Ascending aorta (tissue), 2 donors: ENCODE measurements at regions not wholly inside any gene's neighbourhood (a gene's known extent, or its start where the extent isn't known, plus 50 kb on each side); places are given as distances from the start of the nearest gene placed in this dataset.

Experiments used
- DNase-seq, 2 donors: peaks; one replicate each; pipeline ENCODE4 v3.0.0-alpha.2; 2019; ENCODE audit warnings: low spot score in 2 of 2
- H3K27ac ChIP-seq, 2 donors: fragments of 200-600 bp; sonication (generic); one replicate each; pipeline ENCODE4 v1.5.1; 2016 to 2017; ENCODE audit warnings: mild to moderate bottlenecking in 1 of 2
- H3K27me3 ChIP-seq: fragments of 200-600 bp; sonication (generic); one replicate; pipeline ENCODE4 v1.5.1; 2017
- H3K36me3 ChIP-seq, 2 donors: fragments of 200-600 bp; sonication (generic); one replicate each; pipeline ENCODE4 v1.5.1; 2016
- H3K4me1 ChIP-seq, 2 donors: fragments of 200-600 bp; sonication (generic); one replicate each; pipeline ENCODE4 v1.5.1; 2016 to 2017; ENCODE audit warnings: mild to moderate bottlenecking in 1 of 2
- H3K4me3 ChIP-seq, 2 donors: fragments of 200-600 bp; sonication (generic); one replicate each; pipeline ENCODE4 v1.5.1; 2016 to 2017; ENCODE audit warnings: mild to moderate bottlenecking in 1 of 2
- H3K9me3 ChIP-seq, 2 donors: fragments of 200-600 bp; sonication (generic); one replicate each; pipeline ENCODE4 v1.5.1; 2016
- intact Hi-C: fragments of 100-400 bp; cut with DNase I; formaldehyde crosslinking; loops from one replicate; pipeline ENCODE4 v1.15.1; 2023
- TF ChIP-seq, protein P1 (sequence below), 3 experiments: fragments of 200-600 bp in 2 of 3; fragments of 450-650 bp in 1 of 3; sonication (generic) in 2 of 3; IDR thresholded peaks; one replicate each; pipeline ENCODE4 v1.5.1; 2016 to 2019; ENCODE audit warnings: antibody characterized with exemption in 3 of 3, mild to moderate bottlenecking in 1 of 3, moderate library complexity in 1 of 3

- intact Hi-C loops: no loop called here
- DNase-seq: no peak
- H3K27ac ChIP-seq: no peak overlapping the region
- H3K36me3 ChIP-seq: no peaks in the 10 kb centered on the region
- TF ChIP-seq, protein P1, sequence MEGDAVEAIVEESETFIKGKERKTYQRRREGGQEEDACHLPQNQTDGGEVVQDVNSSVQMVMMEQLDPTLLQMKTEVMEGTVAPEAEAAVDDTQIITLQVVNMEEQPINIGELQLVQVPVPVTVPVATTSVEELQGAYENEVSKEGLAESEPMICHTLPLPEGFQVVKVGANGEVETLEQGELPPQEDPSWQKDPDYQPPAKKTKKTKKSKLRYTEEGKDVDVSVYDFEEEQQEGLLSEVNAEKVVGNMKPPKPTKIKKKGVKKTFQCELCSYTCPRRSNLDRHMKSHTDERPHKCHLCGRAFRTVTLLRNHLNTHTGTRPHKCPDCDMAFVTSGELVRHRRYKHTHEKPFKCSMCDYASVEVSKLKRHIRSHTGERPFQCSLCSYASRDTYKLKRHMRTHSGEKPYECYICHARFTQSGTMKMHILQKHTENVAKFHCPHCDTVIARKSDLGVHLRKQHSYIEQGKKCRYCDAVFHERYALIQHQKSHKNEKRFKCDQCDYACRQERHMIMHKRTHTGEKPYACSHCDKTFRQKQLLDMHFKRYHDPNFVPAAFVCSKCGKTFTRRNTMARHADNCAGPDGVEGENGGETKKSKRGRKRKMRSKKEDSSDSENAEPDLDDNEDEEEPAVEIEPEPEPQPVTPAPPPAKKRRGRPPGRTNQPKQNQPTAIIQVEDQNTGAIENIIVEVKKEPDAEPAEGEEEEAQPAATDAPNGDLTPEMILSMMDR (IDR thresholded peaks at IDR 0.05): no peak
- no peaks in the 10 kb centered on the region for H3K27me3 ChIP-seq
- no peaks in the 10 kb centered on the region for H3K4me1 ChIP-seq
- H3K9me3 ChIP-seq: no peaks in the 10 kb centered on the region
- no peak overlapping the region for H3K4me3 ChIP-seq
Measured at GRCh38 chr3:31004025-31004678, 109.7 kb upstream of the GADL1 start.

DNA sequence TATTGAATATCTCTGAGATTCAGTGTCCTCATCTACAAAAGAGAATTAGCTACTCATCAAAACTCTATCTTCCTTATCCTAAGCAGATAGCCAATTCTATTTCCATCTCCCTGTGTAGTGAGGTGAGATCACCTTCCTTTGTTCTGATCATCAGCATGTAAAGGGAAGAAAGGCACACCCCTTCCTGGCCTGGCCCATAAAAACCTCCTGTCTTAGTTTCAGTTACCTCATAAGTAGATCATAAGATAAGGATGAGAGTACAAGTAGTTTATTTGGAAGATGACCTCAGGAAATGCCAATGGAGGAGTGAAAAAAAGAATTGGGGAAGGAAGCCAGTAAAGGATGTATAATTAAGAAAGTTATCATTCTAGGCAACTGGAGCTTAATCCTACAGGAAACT lies 114.5 kb upstream of the GADL1 start:
- no peaks in the 10 kb centered on the region for H3K4me1 ChIP-seq
- no peak overlapping the region for H3K4me3 ChIP-seq
- no peak overlapping the region for H3K27ac ChIP-seq
- intact Hi-C loops: no loop called here
- TF ChIP-seq, protein P1 (IDR thresholded peaks at IDR 0.05): no peak
- no peaks in the 10 kb centered on the region for H3K36me3 ChIP-seq
- no peak for DNase-seq
- H3K9me3 ChIP-seq: no peaks in the 10 kb centered on the region
- no peaks in the 10 kb centered on the region for H3K27me3 ChIP-seq

DNA sequence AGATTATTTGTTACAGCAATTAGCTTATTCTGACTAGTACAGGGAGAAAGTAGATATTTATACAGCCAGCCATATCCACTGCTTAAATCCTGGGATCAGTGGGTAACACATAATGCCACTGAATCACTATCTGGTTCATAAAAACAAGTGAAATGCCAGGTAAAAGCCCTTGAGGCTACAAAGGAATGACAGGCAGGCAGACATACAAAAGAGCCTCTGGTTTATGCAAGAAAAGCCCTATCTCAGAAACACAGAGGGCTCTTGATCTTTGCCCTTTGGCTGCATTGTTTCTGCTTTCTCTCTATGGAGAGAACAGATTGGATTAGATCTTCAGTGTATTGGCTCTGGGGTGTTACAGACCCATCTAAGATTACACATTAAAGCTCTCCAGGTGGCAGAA lies 115.4 kb upstream of the GADL1 start:
- H3K4me3 ChIP-seq: no peak overlapping the region
- TF ChIP-seq, protein P1 (IDR thresholded peaks at IDR 0.05): no peak
- no peaks in the 10 kb centered on the region for H3K4me1 ChIP-seq
- H3K9me3 ChIP-seq: no peaks in the 10 kb centered on the region
- no peaks in the 10 kb centered on the region for H3K36me3 ChIP-seq
- H3K27me3 ChIP-seq: no peaks in the 10 kb centered on the region
- intact Hi-C loops: no loop called here
- no peak for DNase-seq
- H3K27ac ChIP-seq: no peak overlapping the region

GRCh38 chr3:31010491-31010890 lies 116.0 kb upstream of the GADL1 start:
- no peak overlapping the region for H3K4me3 ChIP-seq
- H3K27me3 ChIP-seq: no peaks in the 10 kb centered on the region
- DNase-seq: no peak
- H3K27ac ChIP-seq: no peak overlapping the region
- TF ChIP-seq, protein P1 (IDR thresholded peaks at IDR 0.05): no peak
- no peaks in the 10 kb centered on the region for H3K9me3 ChIP-seq
- intact Hi-C loops: no loop called here
- H3K36me3 ChIP-seq: no peaks in the 10 kb centered on the region
- H3K4me1 ChIP-seq: no peaks in the 10 kb centered on the region

DNA sequence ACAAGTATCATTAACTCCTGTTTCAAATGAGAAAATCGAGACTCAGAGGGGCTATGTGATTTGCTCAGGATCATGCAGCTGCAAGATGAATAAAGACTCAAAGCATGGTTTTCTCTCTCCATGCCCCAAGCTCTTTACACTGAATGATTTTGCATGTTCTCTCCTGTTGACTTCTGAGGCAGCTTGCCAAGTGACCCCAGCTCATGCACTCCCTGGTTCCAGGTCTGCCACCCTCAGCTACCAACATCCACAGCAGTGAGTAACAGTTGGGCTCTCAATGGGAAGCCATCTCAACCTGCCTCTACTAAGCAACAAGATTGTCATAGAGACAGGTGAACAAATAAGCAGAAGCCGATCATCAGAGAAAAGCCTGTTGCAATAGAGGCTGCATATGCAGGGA lies 116.9 kb upstream of the GADL1 start:
- H3K27me3 ChIP-seq: no peaks in the 10 kb centered on the region
- no peaks in the 10 kb centered on the region for H3K4me1 ChIP-seq
- H3K9me3 ChIP-seq: no peaks in the 10 kb centered on the region
- H3K36me3 ChIP-seq: no peaks in the 10 kb centered on the region
- TF ChIP-seq, protein P1 (IDR thresholded peaks at IDR 0.05): no peak
- H3K4me3 ChIP-seq: no peak overlapping the region
- intact Hi-C loops: no loop called here
- no peak for DNase-seq
- no peak overlapping the region for H3K27ac ChIP-seq

GRCh38 chr3:31013090-31013489 lies 118.6 kb upstream of the GADL1 start:
- DNase-seq: no peak
- no peak overlapping the region for H3K27ac ChIP-seq
- H3K9me3 ChIP-seq: no peaks in the 10 kb centered on the region
- no peaks in the 10 kb centered on the region for H3K36me3 ChIP-seq
- TF ChIP-seq, protein P1 (IDR thresholded peaks at IDR 0.05): no peak
- H3K4me3 ChIP-seq: no peak overlapping the region
- H3K27me3 ChIP-seq: no peaks in the 10 kb centered on the region
- H3K4me1 ChIP-seq: no peaks in the 10 kb centered on the region
- intact Hi-C loops: no loop called here
